ENCODE measurements at regions not wholly inside any gene's neighbourhood (a gene's known extent, or its start where the extent isn't known, plus 50 kb on each side); places are given as distances from the start of the nearest gene placed in this dataset.

DNA sequence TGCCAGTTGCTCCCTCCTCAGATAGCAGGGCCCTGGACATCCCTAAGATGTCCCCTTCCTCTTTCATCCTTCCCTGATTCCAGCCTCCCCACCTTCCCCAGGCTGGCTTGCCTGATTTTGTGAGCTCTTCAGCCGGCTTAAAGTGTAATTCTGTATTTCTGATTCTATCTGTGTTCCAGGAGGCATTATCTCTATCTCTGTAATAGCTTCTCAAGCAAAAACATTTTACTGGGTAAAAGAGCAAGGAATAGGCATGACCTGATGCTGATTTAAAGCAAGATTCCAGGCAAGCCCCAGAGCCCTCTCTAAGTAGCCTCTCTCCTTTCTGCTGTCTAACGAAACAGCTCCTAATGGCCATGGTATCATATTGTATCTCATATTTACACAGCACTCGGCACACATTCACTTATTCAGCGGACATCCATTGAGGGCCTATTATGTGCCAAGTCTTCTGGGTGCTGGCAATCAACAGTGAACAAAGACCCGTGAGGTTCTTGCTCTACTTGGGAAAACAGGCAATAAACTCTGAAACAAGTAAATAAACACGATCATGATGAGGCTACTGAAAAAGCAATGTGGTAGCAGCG lies 100.9 kb upstream of the MSX2 start:
- TF ChIP-seq CTCF (IDR thresholded peaks at IDR 0.05; ENCODE audit: control extremely low read depth, extremely low read depth): no peak
- WGBS, 2 donors: 64 to 77% methylated on average over 7 of the region's 7 CpGs
- ATAC-seq (ENCODE audit: insufficient read depth, low FRiP score) (no peak), DNase-seq (peak in 1 of 3 donors; percentile 37)
- Histone ChIP-seq H3K27ac (ENCODE audit: low read depth in 1 of 2, low read length in 1 of 2) (no peak overlapping the region), H3K9ac (ENCODE audit: insufficient read depth in 1 of 2, low read length in 2 of 2) (no peak overlapping the region), H3K4me3 (no peak overlapping the region), H3K27me3 (ENCODE audit: control insufficient read depth in 3 of 3, insufficient read depth in 3 of 3, low read length in 2 of 3) (peaks cover 0 to 6% (median 0%) of the 10 kb centered on the region in 3 donors), H3K36me3 (ENCODE audit: control insufficient read depth in 4 of 4, insufficient read depth in 4 of 4, low read length in 4 of 4) (no peaks in the 10 kb centered on the region), H3K4me1 (ENCODE audit: control insufficient read depth in 5 of 5, insufficient read depth in 5 of 5, low read length in 5 of 5) (peaks cover 0 to 28% (median 0%) of the 10 kb centered on the region in 5 donors), H3K9me3 (ENCODE audit: control insufficient read depth in 4 of 4, insufficient read depth in 3 of 4, low read length in 3 of 4) (peaks cover 0 to 2% (median 0%) of the 10 kb centered on the region in 4 donors)

DNA sequence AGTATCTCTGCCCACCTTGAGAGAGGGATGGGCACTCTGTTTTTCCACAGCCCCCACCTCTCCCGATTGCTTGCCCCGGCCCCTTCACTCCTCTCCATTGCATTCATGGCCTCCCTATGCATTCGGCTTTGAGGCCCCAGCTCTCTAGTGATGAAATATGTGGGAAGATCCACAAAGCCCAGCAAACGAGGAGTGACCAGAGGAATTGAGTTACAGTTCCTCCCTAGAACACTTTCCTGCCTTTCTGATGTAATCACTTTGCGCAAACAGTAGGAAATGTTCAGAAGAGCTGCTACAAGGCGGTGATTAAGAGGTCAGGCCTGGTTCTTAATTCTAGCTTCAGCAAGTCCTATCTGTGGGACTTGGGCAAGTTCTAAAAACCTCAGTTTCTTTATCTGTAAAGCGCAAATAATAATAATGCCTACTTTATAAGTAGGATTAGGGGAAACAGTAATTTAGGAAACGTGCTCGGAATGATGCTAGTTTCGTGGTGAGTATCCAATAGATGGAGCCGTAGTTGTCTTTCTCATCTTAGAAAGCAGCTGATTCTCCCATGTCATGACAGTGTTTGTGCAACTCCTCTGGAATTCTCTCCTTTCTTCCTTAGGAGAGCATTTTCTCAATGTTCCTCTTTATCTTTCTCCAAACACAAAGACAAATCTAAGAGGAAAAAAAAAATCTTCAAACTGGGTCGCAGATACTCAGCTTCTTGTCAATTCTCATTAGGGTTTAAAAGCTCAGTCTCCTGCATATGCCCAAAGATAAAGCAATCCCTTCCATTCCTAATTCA lies 99.5 kb upstream of the MSX2 start:
- DNase-seq (peak; percentile 57 to 89 (median 79)), ATAC-seq (ENCODE audit: insufficient read depth, low FRiP score) (no peak)
- H3K4me3 ChIP-seq: no peak overlapping the region
- WGBS, 2 donors: 69 to 78% methylated on average over 12 of the region's 12 CpGs
- peaks cover 0 to 4% (median 0%) of the 10 kb centered on the region in 4 donors for H3K9me3 ChIP-seq (ENCODE audit: control insufficient read depth in 4 of 4, insufficient read depth in 3 of 4, low read length in 3 of 4)
- no peak overlapping the region for H3K9ac ChIP-seq (ENCODE audit: insufficient read depth in 1 of 2, low read length in 2 of 2)
- peaks cover 0 to 6% (median 0%) of the 10 kb centered on the region in 3 donors for H3K27me3 ChIP-seq (ENCODE audit: control insufficient read depth in 3 of 3, insufficient read depth in 3 of 3, low read length in 2 of 3)
- no peaks in the 10 kb centered on the region for H3K36me3 ChIP-seq (ENCODE audit: control insufficient read depth in 4 of 4, insufficient read depth in 4 of 4, low read length in 4 of 4)
- no peak overlapping the region for H3K27ac ChIP-seq (ENCODE audit: low read depth in 1 of 2, low read length in 1 of 2)
- TF ChIP-seq CTCF (IDR thresholded peaks at IDR 0.05; ENCODE audit: control extremely low read depth, extremely low read depth): no peak
- H3K4me1 ChIP-seq (ENCODE audit: control insufficient read depth in 5 of 5, insufficient read depth in 5 of 5, low read length in 5 of 5): peaks cover 0 to 22% (median 0%) of the 10 kb centered on the region in 5 donors

DNA sequence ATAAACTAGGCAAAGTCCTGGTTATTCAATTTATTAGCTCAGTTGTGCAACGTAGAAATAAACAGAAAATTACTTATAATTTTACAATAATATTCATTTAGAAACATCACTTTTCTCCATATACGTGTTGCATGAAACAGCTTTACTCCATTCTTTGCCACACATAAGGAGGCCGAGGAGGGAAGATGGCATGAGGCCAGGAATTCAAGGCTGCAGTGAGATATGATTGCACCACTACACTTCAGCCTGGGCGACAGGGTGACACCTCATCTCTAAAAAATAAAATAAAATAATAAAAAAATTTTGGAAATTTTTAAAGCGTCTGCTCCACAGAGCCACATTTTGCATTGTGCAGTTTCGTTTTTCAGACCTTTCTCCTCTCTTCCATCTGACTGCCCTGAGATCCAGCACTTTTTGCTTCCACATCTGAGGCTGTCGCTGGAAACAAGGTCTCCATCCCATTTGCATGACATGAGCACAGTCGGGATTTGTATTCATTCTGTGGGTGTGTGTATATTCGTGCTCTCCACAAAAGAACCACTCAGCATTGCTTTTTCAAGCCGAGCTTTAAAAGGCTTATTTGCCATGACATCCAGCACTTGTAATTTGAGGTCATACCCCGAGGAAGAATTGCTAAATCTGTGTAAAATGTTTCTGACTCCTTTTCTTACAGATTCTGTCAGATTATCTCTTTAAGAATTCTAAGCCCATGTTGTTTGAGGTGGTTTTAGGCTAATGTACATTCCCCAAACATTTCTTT lies 98.6 kb upstream of the MSX2 start:
- Histone ChIP-seq H3K27ac (ENCODE audit: low read depth in 1 of 2, low read length in 1 of 2) (no peak overlapping the region), H3K4me1 (ENCODE audit: control insufficient read depth in 5 of 5, insufficient read depth in 5 of 5, low read length in 5 of 5) (peaks cover 0 to 22% (median 0%) of the 10 kb centered on the region in 5 donors), H3K9me3 (ENCODE audit: control insufficient read depth in 4 of 4, insufficient read depth in 3 of 4, low read length in 3 of 4) (peaks cover 0 to 4% (median 0%) of the 10 kb centered on the region in 4 donors), H3K4me3 (no peak overlapping the region), H3K9ac (ENCODE audit: insufficient read depth in 1 of 2, low read length in 2 of 2) (no peak overlapping the region), H3K27me3 (ENCODE audit: control insufficient read depth in 3 of 3, insufficient read depth in 3 of 3, low read length in 2 of 3) (peaks cover 0 to 6% (median 0%) of the 10 kb centered on the region in 3 donors), H3K36me3 (ENCODE audit: control insufficient read depth in 4 of 4, insufficient read depth in 4 of 4, low read length in 4 of 4) (no peaks in the 10 kb centered on the region)
- DNase-seq (peak; percentile 41 to 70 (median 58)), ATAC-seq (ENCODE audit: insufficient read depth, low FRiP score) (no peak)
- 44 to 59% methylated on average over 11 of the region's 11 CpGs for WGBS, 2 donors
- no peak for TF ChIP-seq CTCF (IDR thresholded peaks at IDR 0.05; ENCODE audit: control extremely low read depth, extremely low read depth)
